GF-D8 (cell line): ENCODE measurements at regions not wholly inside any gene's neighbourhood (a gene's known extent, or its start where the extent isn't known, plus 50 kb on each side); places are given as distances from the start of the nearest gene placed in this dataset.

ENCODE experiments used
- DNase-seq: peaks from one replicate; lab custom pipeline; 2025; lab: John Stamatoyannopoulos, UW

DNA sequence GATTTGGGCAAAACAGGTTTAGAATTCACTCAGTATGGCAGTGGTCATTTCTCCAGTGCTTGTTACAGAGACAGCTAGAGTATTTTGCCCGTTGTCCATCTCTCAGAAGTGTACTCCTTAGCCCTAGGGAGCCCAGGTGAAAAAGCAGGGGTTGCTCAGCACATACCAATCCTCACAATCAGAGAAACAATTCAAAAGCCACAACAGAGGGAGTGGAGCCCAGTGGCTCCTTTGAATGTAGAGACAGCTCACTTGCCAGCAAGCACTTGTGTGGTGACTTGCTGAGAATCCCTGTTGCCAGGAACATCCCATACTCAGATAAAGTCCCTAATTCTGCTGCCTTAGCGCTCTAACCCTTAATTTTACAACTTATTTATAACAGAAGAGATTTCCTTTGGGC, 1488.3 kb downstream of the RPA4 start:
- DNase-seq = no peak

DNA sequence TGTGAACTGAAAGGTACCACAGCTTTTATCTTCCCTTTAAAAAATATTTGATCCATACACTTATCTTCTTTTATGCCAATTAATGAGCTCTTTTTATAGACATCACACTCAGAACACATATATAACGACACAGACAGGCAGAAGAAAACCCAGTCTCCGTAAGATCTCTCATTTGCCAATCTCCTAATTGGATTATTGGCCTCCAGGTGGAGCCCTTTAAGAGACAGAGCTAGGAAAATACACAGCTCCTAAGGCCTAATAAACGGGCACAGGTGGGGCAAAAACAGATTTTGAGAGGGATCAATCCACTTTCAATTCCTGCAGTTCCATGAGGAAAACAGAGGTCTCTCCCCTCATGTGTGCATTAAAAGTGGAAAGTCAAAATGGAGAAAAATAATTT, 1495.4 kb downstream of the RPA4 start:
- DNase-seq = no peak

GRCh38 chrX:98380106-98380505, 1496.4 kb downstream of the RPA4 start:
- no peak for DNase-seq

- DNase-seq = no peak
These were observed 1496.8 kb downstream of the RPA4 start for GRCh38 chrX:98380556-98380955.

GRCh38 chrX:98398542-98398941, 1514.8 kb downstream of the RPA4 start:
- no peak for DNase-seq

- no peak for DNase-seq
These were observed 1521.7 kb downstream of the RPA4 start for GRCh38 chrX:98405376-98405775.

DNA sequence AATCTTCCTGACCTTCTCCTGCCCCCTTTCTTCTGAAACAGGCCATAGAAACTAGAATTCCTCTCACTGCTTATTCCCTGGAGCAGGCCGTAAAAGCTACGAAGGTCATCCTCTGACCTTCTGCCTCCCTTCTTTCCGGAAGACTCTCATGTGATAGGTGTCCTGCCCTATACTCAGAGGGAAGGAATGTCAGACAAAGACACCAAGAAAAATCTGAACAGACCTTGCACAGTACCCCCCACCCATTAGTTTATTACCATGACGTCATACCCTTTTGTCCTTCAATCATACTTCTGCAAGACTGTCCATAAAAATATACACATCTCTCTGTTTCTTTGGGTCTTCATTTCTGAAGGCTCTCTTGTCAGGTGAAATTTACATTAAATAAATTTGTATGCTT, 1523.9 kb downstream of the RPA4 start:
- no peak for DNase-seq

DNA sequence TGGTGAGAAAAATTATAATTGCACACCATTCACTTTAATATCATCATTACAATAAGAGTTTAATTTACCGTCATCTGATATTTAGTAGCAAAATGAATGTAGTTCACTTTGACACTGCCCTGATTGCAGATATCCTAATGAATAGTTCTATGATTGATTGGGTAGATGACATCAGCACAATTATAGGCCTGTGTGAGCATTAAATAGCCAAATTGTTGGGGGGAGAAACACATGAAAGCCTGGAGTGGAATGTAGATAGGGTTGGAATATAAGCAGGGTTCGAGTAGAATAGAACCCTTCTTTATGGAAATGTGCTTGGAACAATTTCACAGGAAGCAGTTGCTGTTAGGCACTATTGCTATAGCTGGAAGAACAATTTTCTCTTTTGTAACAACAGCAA, 1526.2 kb downstream of the RPA4 start:
- DNase-seq = no peak

- DNase-seq = no peak
These were observed 1528.3 kb downstream of the RPA4 start for GRCh38 chrX:98412058-98412457.

DNA sequence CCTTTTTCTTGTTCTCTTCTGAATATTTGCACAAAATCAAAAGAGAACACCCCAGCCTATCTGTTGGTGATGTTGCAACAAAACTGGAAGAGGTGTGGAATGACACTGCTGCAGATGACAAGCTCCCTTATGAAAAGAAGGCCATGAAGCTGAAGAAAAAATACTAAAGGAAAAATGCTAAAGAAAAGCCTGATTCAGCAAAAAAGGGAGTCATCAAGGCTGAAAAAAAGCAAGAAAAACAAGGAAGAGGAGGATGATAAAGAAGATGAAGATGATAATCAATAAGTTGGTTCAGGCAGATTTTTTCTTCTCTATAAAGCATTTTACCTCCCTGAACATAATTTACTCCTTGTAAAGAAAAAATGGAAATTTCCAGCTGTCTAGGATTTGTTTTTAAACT, 1538.8 kb downstream of the RPA4 start:
- no peak for DNase-seq

- no peak for DNase-seq
These were observed 1548.7 kb downstream of the RPA4 start for GRCh38 chrX:98432413-98432812.

DNA sequence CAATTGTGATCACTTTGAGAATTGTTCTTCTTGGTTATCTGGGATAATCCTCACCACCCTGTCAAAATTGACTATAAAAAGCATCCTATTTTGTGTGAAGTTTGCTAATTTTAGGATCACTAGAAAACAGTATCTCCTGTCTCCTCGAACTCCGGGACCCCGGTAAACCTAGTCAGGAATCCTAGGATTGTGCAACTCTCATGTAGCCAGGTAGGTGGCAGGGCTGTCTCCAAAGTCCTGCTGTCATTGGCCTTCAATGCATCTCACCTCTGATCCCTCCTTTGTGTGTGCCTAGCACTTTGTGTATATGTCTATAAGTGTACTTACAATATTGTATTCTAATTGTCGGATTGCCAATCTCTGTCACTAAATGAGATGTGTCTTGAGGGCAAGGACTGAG, 1564.8 kb downstream of the RPA4 start:
- DNase-seq = no peak

GRCh38 chrX:98452456-98452855, 1568.7 kb downstream of the RPA4 start:
- no peak for DNase-seq

DNA sequence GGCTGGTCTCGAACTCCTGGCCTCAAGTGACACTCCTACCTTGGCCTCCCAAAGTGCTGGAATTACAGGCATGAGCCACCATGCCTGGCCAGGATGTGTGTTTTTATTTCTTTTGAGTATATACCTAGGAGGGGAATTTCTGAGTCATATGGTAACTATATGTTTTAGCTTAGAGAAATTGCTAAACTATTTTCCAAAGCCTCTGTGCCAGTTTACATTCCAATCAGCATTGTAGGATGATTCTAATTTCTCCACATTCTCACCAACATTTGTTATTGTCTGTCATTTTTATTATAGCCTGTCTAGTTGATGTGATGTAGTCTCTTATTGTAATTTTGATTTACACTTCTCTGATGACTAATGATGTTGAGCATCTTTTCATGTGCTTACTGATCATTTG, 1576.0 kb downstream of the RPA4 start:
- no peak for DNase-seq

GRCh38 chrX:98480606-98481005, 1596.9 kb downstream of the RPA4 start:
- no peak for DNase-seq

GRCh38 chrX:98481636-98482035, 1597.9 kb downstream of the RPA4 start:
- no peak for DNase-seq

DNA sequence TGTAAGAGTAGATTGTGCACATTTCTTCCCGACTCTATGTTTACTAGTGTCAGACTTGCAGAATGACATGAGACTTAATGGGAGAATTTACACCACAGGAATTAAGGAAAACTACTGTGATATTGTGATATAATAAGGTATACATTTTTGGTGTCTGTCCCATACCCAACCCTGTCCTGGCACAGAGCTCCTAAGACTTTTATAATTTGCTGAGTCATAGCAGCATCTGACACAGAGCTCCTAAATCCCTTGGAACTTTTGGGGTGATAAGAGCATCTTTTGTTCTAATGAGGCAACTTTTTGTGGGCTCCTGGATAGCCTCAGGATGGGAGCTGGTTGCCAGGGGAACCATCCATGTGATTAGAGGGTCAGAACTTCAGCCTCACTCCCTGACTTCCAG, 1607.0 kb downstream of the RPA4 start:
- DNase-seq = no peak

DNA sequence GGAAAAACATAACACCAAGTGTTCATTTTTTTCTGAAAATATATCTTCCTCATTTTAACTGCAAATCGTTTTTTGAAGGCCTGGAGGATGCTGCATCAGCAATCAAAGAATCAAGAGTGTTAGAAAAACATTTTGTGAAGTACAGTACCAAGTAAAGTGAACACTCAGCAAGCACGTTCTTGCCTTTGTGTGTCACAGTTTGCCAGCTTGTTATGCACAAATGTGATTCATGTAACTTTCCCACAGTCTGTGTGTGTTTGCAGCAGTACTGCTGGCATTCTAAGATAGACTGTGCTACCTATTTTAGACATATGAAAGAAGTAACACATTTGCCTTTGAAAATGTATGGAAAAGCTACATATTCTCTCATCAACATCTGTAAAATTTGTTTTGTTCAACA, 1617.7 kb downstream of the RPA4 start:
- no peak for DNase-seq

- no peak for DNase-seq
These were observed 1623.2 kb downstream of the RPA4 start for GRCh38 chrX:98506907-98507306.

GRCh38 chrX:98514032-98514431, 1630.3 kb downstream of the RPA4 start:
- DNase-seq = no peak

- DNase-seq = no peak
These were observed 1632.4 kb downstream of the RPA4 start for GRCh38 chrX:98516120-98516519.

GRCh38 chrX:98523026-98523425, 1639.3 kb downstream of the RPA4 start:
- DNase-seq = no peak

- no peak for DNase-seq
These were observed 1639.8 kb downstream of the RPA4 start for GRCh38 chrX:98523521-98523920.

DNA sequence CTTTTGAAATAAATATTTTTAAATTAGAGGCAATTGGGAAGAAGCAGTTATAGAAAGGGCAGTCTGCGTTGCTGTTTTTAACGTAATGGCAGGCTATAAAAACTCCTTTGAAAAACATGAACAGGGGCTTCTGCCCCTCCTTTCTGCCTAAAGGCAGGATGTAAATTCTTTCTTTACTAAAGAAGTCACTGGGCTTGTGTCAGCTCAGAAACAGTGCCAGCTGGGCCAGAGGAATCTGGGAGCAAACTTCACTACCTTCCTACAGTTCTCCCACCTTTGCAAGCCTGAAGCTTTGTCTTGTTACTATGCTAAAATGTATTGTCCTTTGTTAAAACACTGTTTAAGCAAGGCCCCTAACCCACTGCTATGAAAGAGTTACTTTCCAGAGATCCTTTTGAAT, 1664.8 kb downstream of the RPA4 start:
- no peak for DNase-seq

- no peak for DNase-seq
These were observed 1685.1 kb downstream of the RPA4 start for GRCh38 chrX:98568795-98569194.
